Tibial nerve (tissue), 4 donors: ENCODE measurements at regions not wholly inside any gene's neighbourhood (a gene's known extent, or its start where the extent isn't known, plus 50 kb on each side); places are given as distances from the start of the nearest gene placed in this dataset.

Experiments
- DNase-seq, 2 donors: peaks; one replicate each; pipeline ENCODE4 v3.0.0-alpha.2; 2019; ENCODE audit warnings: low spot score in 2 of 2
- H3K27ac ChIP-seq, 4 donors: fragments of 200-600 bp; sonication (generic) in 3 of 4; one replicate each; pipeline ENCODE4 v1.5.1; 2017 to 2019; ENCODE audit warnings: mild to moderate bottlenecking in 1 of 4
- H3K27me3 ChIP-seq, 2 donors: fragments of 200-600 bp; sonication (generic) in 1 of 2; one replicate each; pipeline versions ENCODE4 v1.5.1 to v1.6.0; 2017 to 2019
- H3K36me3 ChIP-seq, 3 donors: fragments of 200-600 bp; sonication (generic); one replicate each; pipeline ENCODE4 v1.5.1; 2018 to 2019
- H3K4me1 ChIP-seq, 4 donors: fragments of 200-600 bp; sonication (generic) in 3 of 4; one replicate each; pipeline ENCODE4 v1.5.1; 2017 to 2019
- H3K4me3 ChIP-seq, 4 donors: fragments of 200-600 bp; sonication (generic) in 3 of 4; one replicate each; pipeline ENCODE4 v1.5.1; 2017 to 2019; ENCODE audit warnings: mild to moderate bottlenecking in 1 of 4, moderate library complexity in 1 of 4
- H3K9me3 ChIP-seq, 4 donors: fragments of 200-600 bp; sonication (generic) in 3 of 4; one replicate each; pipeline ENCODE4 v1.5.1; 2017 to 2019
- EP300 ChIP-seq, 2 donors: sonication (generic); formaldehyde crosslinking; IDR thresholded peaks; one replicate each; pipeline ENCODE4 v1.6.1; 2017; ENCODE audit warnings: antibody characterized with exemption in 2 of 2, mild to moderate bottlenecking in 1 of 2
- POLR2A ChIP-seq, 2 donors: fragments of 450-650 bp; IDR thresholded peaks; one replicate each; pipeline ENCODE4 v1.6.1; 2017; ENCODE audit warnings: antibody characterized with exemption in 2 of 2, mild to moderate bottlenecking in 2 of 2, moderate library complexity in 2 of 2
- WGBS, 2 donors: methylation state at CpG; one replicate each; pipeline ENCODE4 v1.1.5; 2018; 5-methylcytosine and 5-hydroxymethylcytosine counted together
- TF ChIP-seq, protein P1 (sequence below), 5 experiments: fragments of 200-600 bp in 3 of 5; fragments of 450-650 bp in 2 of 5; sonication (generic) in 3 of 5; IDR thresholded peaks; one replicate each; pipeline ENCODE4 v1.5.1; 2016 to 2019; ENCODE audit warnings: antibody characterized with exemption in 5 of 5, mild to moderate bottlenecking in 3 of 5, moderate library complexity in 2 of 5

DNA sequence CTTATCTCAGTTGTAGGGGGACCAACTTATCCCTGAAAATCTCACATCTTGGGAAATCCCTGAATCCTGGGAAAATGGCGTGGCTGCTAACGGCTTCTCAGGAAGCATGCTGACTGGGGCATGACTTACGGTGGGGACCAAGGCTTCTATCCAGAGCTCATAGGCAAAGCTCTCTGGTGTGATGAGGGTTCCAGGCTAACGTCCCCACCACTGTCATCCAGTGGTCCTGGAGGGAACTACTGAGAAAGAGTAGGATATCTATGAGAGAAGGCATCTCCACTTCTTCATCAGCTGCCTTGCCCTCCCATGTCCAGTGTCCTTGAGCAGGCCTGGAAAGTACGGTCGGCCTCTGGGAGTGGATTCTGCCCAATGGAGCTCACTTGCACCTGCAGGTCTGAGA, 210.4 kb upstream of the B3GAT1 start:
- Histone ChIP-seq H3K27ac (no peak overlapping the region), H3K27me3 (no peaks in the 10 kb centered on the region), H3K9me3 (peaks cover 0 to 3% (median 0%) of the 10 kb centered on the region in 4 donors), H3K36me3 (no peaks in the 10 kb centered on the region), H3K4me3 (no peak overlapping the region), H3K4me1 (no peaks in the 10 kb centered on the region)
- TF ChIP-seq, protein P1, sequence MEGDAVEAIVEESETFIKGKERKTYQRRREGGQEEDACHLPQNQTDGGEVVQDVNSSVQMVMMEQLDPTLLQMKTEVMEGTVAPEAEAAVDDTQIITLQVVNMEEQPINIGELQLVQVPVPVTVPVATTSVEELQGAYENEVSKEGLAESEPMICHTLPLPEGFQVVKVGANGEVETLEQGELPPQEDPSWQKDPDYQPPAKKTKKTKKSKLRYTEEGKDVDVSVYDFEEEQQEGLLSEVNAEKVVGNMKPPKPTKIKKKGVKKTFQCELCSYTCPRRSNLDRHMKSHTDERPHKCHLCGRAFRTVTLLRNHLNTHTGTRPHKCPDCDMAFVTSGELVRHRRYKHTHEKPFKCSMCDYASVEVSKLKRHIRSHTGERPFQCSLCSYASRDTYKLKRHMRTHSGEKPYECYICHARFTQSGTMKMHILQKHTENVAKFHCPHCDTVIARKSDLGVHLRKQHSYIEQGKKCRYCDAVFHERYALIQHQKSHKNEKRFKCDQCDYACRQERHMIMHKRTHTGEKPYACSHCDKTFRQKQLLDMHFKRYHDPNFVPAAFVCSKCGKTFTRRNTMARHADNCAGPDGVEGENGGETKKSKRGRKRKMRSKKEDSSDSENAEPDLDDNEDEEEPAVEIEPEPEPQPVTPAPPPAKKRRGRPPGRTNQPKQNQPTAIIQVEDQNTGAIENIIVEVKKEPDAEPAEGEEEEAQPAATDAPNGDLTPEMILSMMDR (IDR thresholded peaks at IDR 0.05): no peak
- no peak for TF ChIP-seq EP300 (IDR thresholded peaks at IDR 0.05)
- TF ChIP-seq POLR2A (IDR thresholded peaks at IDR 0.05): no peak
- WGBS, 2 donors: 85 to 90% methylated on average over 6 of the region's 6 CpGs
- no peak for DNase-seq

DNA sequence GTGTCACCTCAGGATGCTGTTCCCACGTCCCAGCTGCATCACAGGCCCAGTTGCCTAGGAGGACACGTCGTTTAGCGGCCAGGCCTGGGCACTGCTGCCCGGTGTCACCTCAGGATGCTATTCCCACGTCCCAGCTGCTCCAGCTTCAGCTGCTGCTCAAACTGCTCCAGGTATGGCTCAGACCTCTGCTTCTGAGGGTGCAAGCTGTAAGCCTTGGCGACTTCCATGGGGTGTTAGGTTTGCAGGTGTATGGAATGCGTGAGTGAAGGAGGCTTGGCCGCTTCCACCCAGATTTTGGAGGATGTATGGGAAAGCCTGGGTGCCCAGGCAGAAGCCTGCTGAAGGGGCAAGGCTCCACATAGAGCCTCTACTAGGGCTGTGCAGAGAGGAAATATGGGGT, 205.3 kb upstream of the B3GAT1 start:
- WGBS, 2 donors: 85 to 90% methylated on average over 9 of the region's 9 CpGs
- TF ChIP-seq EP300 (IDR thresholded peaks at IDR 0.05): no peak
- TF ChIP-seq POLR2A (IDR thresholded peaks at IDR 0.05): no peak
- TF ChIP-seq, protein P1 (IDR thresholded peaks at IDR 0.05): no peak
- no peak overlapping the region for H3K27ac ChIP-seq
- DNase-seq: no peak
- no peaks in the 10 kb centered on the region for H3K4me1 ChIP-seq
- H3K4me3 ChIP-seq: no peak overlapping the region
- no peaks in the 10 kb centered on the region for H3K36me3 ChIP-seq
- no peaks in the 10 kb centered on the region for H3K27me3 ChIP-seq
- H3K9me3 ChIP-seq: peaks cover 0 to 4% (median 0%) of the 10 kb centered on the region in 4 donors

DNA sequence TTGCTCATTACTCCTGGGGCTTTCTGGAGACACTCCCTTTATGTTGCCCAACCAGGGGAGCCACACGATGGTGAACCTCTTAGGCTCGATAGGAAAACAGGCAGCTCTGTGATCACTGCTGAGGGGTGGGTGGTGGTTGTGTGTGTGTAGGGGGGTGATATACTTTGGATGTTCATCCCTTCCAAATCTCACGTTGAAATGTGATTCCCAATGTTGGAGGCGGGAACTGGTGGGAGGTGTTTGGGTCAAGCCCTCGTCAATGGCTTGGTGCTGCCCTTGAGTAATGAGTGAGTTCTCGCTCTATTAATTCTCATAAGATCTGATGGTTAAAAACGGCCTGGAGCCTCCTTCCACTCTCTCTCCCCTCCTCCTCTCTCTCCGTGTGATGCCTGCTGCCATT, 204.0 kb upstream of the B3GAT1 start:
- Histone ChIP-seq H3K27me3 (no peaks in the 10 kb centered on the region), H3K9me3 (peaks cover 0 to 4% (median 0%) of the 10 kb centered on the region in 4 donors), H3K4me3 (no peak overlapping the region), H3K4me1 (no peaks in the 10 kb centered on the region), H3K36me3 (no peaks in the 10 kb centered on the region), H3K27ac (no peak overlapping the region)
- TF ChIP-seq EP300 (IDR thresholded peaks at IDR 0.05): no peak
- TF ChIP-seq, protein P1 (IDR thresholded peaks at IDR 0.05): no peak
- no peak for TF ChIP-seq POLR2A (IDR thresholded peaks at IDR 0.05)
- WGBS, 2 donors: 68 to 76% methylated on average over 8 of the region's 8 CpGs
- no peak for DNase-seq

DNA sequence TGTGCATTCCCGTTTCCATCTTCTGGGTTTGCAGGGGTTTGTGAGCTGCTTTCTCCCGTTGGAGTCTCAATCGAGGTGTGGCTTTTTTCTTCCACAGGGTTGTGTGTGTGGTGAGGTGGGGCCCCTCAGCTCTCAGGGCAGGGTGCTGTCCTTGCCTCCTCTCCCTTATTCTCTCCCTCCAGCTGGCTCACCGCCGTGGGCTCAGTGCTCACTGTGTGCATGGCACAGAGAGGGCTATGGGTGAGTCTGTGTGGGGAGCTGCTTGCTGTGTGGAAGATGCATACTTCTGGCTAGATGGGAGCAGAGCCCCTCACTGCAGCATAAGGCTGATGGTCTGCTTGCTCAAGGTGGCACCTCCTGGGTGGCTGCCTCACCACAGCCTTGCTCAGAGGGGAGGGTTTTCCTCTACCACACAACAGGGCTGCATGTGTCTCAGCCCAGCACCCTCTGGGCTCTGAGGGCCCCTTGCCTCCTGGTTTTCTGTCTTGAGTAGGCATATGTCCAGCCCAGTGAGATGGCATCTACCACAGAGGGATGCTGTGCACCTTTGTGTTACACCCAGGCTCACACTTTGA, 203.1 kb upstream of the B3GAT1 start:
- WGBS, 2 donors: 85 to 86% methylated on average over 5 of the region's 5 CpGs
- TF ChIP-seq POLR2A (IDR thresholded peaks at IDR 0.05): no peak
- no peak for TF ChIP-seq EP300 (IDR thresholded peaks at IDR 0.05)
- TF ChIP-seq, protein P1 (IDR thresholded peaks at IDR 0.05): no peak
- H3K4me3 ChIP-seq: no peak overlapping the region
- H3K27me3 ChIP-seq: no peaks in the 10 kb centered on the region
- no peak for DNase-seq
- H3K9me3 ChIP-seq: peaks cover 0 to 4% (median 0%) of the 10 kb centered on the region in 4 donors
- no peak overlapping the region for H3K27ac ChIP-seq
- no peaks in the 10 kb centered on the region for H3K36me3 ChIP-seq
- no peaks in the 10 kb centered on the region for H3K4me1 ChIP-seq

DNA sequence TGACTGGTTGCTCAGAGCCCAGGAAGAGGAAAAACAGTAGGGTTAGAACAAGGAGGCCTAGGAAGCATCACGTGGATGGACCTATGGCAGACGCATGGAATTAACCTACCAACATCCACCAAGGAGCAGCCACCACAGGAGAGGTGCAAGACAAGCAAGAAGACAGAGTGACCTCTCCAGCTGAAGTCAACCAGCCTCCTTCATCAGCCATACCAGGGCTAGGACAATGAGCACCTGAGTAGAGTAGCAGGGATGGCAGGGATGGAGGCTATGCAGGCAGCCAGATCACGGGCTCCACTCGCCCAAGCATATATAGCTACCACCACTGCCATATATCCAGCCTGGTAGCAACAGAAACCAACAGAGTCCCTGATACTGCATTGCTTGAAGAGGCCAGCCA, 202.1 kb upstream of the B3GAT1 start:
- Histone ChIP-seq H3K27me3 (no peaks in the 10 kb centered on the region), H3K9me3 (peaks cover 0 to 4% (median 0%) of the 10 kb centered on the region in 4 donors), H3K4me1 (no peaks in the 10 kb centered on the region), H3K4me3 (no peak overlapping the region), H3K36me3 (no peaks in the 10 kb centered on the region), H3K27ac (no peak overlapping the region)
- 77 to 87% methylated on average over 4 of the region's 4 CpGs for WGBS, 2 donors
- TF ChIP-seq, protein P1 (IDR thresholded peaks at IDR 0.05): no peak
- no peak for TF ChIP-seq POLR2A (IDR thresholded peaks at IDR 0.05)
- no peak for TF ChIP-seq EP300 (IDR thresholded peaks at IDR 0.05)
- DNase-seq: no peak
